Hepatocyte (in vitro differentiated cells): ENCODE measurements at regions not wholly inside any gene's neighbourhood (a gene's known extent, or its start where the extent isn't known, plus 50 kb on each side); places are given as distances from the start of the nearest gene placed in this dataset.

Source experiments
- DNase-seq: peaks from one replicate; pipeline ENCODE4 v3.0.0-alpha.2; 2016; ENCODE audit warnings: low spot score
- H2AFZ ChIP-seq: fragments of 200-600 bp; sonication (generic); 2 replicates; pipeline ENCODE4 v1.6.0; 2016; ENCODE audit warnings: antibody characterized with exemption, mild to moderate bottlenecking
- H3K27ac ChIP-seq: fragments of 200-600 bp; sonication (generic); 2 replicates; pipeline ENCODE4 v1.5.1; 2016; ENCODE audit warnings: mild to moderate bottlenecking
- H3K27me3 ChIP-seq: fragments of 200-600 bp; sonication (generic); 2 replicates; pipeline ENCODE4 v1.6.1; 2016
- H3K36me3 ChIP-seq: fragments of 200-600 bp; sonication (generic); replicated peaks from 2 replicates; pipeline ENCODE4 v1.5.1; 2016; ENCODE audit warnings: low read depth; ENCODE audit not compliant: insufficient read depth
- H3K4me1 ChIP-seq: fragments of 200-600 bp; sonication (generic); 2 replicates; pipeline ENCODE4 v1.5.1; 2016; ENCODE audit warnings: mild to moderate bottlenecking, moderate library complexity; ENCODE audit not compliant: insufficient read depth
- H3K4me2 ChIP-seq: fragments of 200-600 bp; sonication (generic); 2 replicates; pipeline ENCODE4 v1.6.0; 2016
- H3K4me3 ChIP-seq: fragments of 200-600 bp; sonication (generic); 2 replicates; pipeline ENCODE4 v1.5.1; 2016; ENCODE audit warnings: mild to moderate bottlenecking
- H3K79me2 ChIP-seq: fragments of 200-600 bp; sonication (generic); 2 replicates; pipeline ENCODE4 v1.6.0; 2017; ENCODE audit warnings: mild to moderate bottlenecking
- H3K9me2 ChIP-seq: fragments of 200-600 bp; sonication (generic); replicated peaks from 2 replicates; pipeline ENCODE4 v1.6.0; 2017; ENCODE audit warnings: mild to moderate bottlenecking; ENCODE audit not compliant: insufficient read depth
- H3K9me3 ChIP-seq: fragments of 200-600 bp; sonication (generic); 2 replicates; pipeline ENCODE4 v1.5.1; 2016; ENCODE audit warnings: low read depth, mild to moderate bottlenecking
- H4K20me1 ChIP-seq: fragments of 200-600 bp; sonication (generic); 2 replicates; pipeline ENCODE4 v1.6.0; 2016; ENCODE audit warnings: mild to moderate bottlenecking; ENCODE audit not compliant: insufficient read depth, poor library complexity, severe bottlenecking
- CTCF ChIP-seq: fragments of 200-600 bp; sonication (generic); IDR thresholded peaks from 2 replicates; pipeline ENCODE4 v1.5.1; 2016; ENCODE audit warnings: antibody characterized with exemption, mild to moderate bottlenecking; ENCODE audit not compliant: poor library complexity
- EZH2 ChIP-seq: fragments of 200-600 bp; sonication (generic); IDR thresholded peaks from 2 replicates; pipeline ENCODE4 v1.6.1; 2016; ENCODE audit warnings: antibody characterized with exemption, mild to moderate bottlenecking, borderline replicate concordance
- EZH2phosphoT487 ChIP-seq: fragments of 200-600 bp; sonication (generic); IDR thresholded peaks from one replicate; pipeline ENCODE4 v1.6.1; 2018; ENCODE audit warnings: antibody characterized with exemption, mild to moderate bottlenecking, low read depth, moderate library complexity; ENCODE audit not compliant: unreplicated experiment, severe bottlenecking
- WGBS: methylation state at CpG from one replicate; pipeline ENCODE4 v1.1.6; 2016; ENCODE audit warnings: low lambda C conversion rate; ENCODE audit errors: missing lambda C conversion rate; 5-methylcytosine and 5-hydroxymethylcytosine counted together

GRCh38 chr10:34024693-34025425 lies 690.4 kb upstream of the NRP1 start:
- H3K36me3 ChIP-seq, result no peaks in the 10 kb centered on the region
- H3K27ac ChIP-seq, result peak overlapping the region; percentile 7
- H3K27me3 ChIP-seq, result no peaks in the 10 kb centered on the region
- H4K20me1 ChIP-seq, result no peaks in the 10 kb centered on the region
- DNase-seq, result peak; percentile 17
- TF ChIP-seq EZH2phosphoT487 (no peak), CTCF (peak; percentile 10)
- H3K9me2 ChIP-seq, result no peaks in the 10 kb centered on the region
- H3K9me3 ChIP-seq, result no peaks in the 10 kb centered on the region
- no peaks in the 10 kb centered on the region for H3K79me2 ChIP-seq
- WGBS, result 60% methylated on average over 9 of the region's 9 CpGs
- H3K4me3 ChIP-seq, result no peak overlapping the region
- peak overlapping the region; percentile 24 for H3K4me2 ChIP-seq
- H2AFZ ChIP-seq, result no peak overlapping the region
- peaks cover 5% of the 10 kb centered on the region for H3K4me1 ChIP-seq

GRCh38 chr10:34024282-34024681 lies 689.8 kb upstream of the NRP1 start:
- Histone ChIP-seq H3K27ac (peak overlapping the region; percentile 7), H3K4me3 (no peak overlapping the region), H3K36me3 (no peaks in the 10 kb centered on the region), H3K79me2 (no peaks in the 10 kb centered on the region), H3K9me2 (no peaks in the 10 kb centered on the region), H4K20me1 (no peaks in the 10 kb centered on the region), H3K4me1 (peaks cover 5% of the 10 kb centered on the region), H3K9me3 (no peaks in the 10 kb centered on the region), H3K27me3 (no peaks in the 10 kb centered on the region), H3K4me2 (peak overlapping the region; percentile 24), H2AFZ (no peak overlapping the region)
- WGBS, result 50% methylated on average over 3 of the region's 3 CpGs
- TF ChIP-seq EZH2phosphoT487 (no peak), CTCF (no peak), EZH2 (no peak)
- no peak for DNase-seq

- H3K4me2 ChIP-seq, result no peak overlapping the region
- no peaks in the 10 kb centered on the region for H3K79me2 ChIP-seq
- WGBS, result 81% methylated on average over 6 of the region's 6 CpGs
- H3K27me3 ChIP-seq, result no peaks in the 10 kb centered on the region
- TF ChIP-seq EZH2 (no peak), EZH2phosphoT487 (no peak), CTCF (no peak)
- no peaks in the 10 kb centered on the region for H3K9me2 ChIP-seq
- no peaks in the 10 kb centered on the region for H4K20me1 ChIP-seq
- no peak overlapping the region for H3K4me3 ChIP-seq
- no peak overlapping the region for H3K27ac ChIP-seq
- H3K9me3 ChIP-seq, result no peaks in the 10 kb centered on the region
- no peaks in the 10 kb centered on the region for H3K36me3 ChIP-seq
- no peak overlapping the region for H2AFZ ChIP-seq
- no peak for DNase-seq
- peaks cover 5% of the 10 kb centered on the region for H3K4me1 ChIP-seq
Measured at GRCh38 chr10:34022195-34022594, 687.7 kb upstream of the NRP1 start.
